ENCODE measurements at regions not wholly inside any gene's neighbourhood (a gene's known extent, or its start where the extent isn't known, plus 50 kb on each side); places are given as distances from the start of the nearest gene placed in this dataset.
A peak's percentile ranks its signal among the peaks of the same experiment; 100 is the strongest.

GRCh38 chr16:65538976-65539375, 417.1 kb upstream of the CDH11 start:
- DNase-seq (ENCODE audit: low spot score) (no peak), ATAC-seq (ENCODE audit: low read depth) (no peak)
- Histone ChIP-seq H3K4me1 (ENCODE audit: insufficient read depth, poor library complexity, severe bottlenecking) (peaks cover 5% of the 10 kb centered on the region), H3K27me3 (ENCODE audit: insufficient read depth, poor library complexity, severe bottlenecking) (no peaks in the 10 kb centered on the region), H3K9me3 (ENCODE audit: severe bottlenecking) (no peaks in the 10 kb centered on the region), H3K4me3 (ENCODE audit: severe bottlenecking) (no peak overlapping the region), H3K36me3 (ENCODE audit: low read depth) (no peaks in the 10 kb centered on the region), H3K27ac (ENCODE audit: poor library complexity, severe bottlenecking) (no peak overlapping the region)
- no peak for TF ChIP-seq CTCF (IDR thresholded peaks at IDR 0.05; ENCODE audit: poor library complexity, severe bottlenecking)

GRCh38 chr16:65537336-65537735, 415.5 kb upstream of the CDH11 start:
- Histone ChIP-seq H3K4me1 (ENCODE audit: insufficient read depth, poor library complexity, severe bottlenecking) (peaks cover 9% of the 10 kb centered on the region), H3K4me3 (ENCODE audit: severe bottlenecking) (no peak overlapping the region), H3K27ac (ENCODE audit: poor library complexity, severe bottlenecking) (no peak overlapping the region), H3K9me3 (ENCODE audit: severe bottlenecking) (no peaks in the 10 kb centered on the region), H3K27me3 (ENCODE audit: insufficient read depth, poor library complexity, severe bottlenecking) (no peaks in the 10 kb centered on the region), H3K36me3 (ENCODE audit: low read depth) (no peaks in the 10 kb centered on the region)
- DNase-seq (ENCODE audit: low spot score) (no peak), ATAC-seq (ENCODE audit: low read depth) (no peak)
- no peak for TF ChIP-seq CTCF (IDR thresholded peaks at IDR 0.05; ENCODE audit: poor library complexity, severe bottlenecking)

GRCh38 chr16:65534121-65534528, 412.3 kb upstream of the CDH11 start:
- ATAC-seq (ENCODE audit: low read depth), result peak; percentile 88
- Histone ChIP-seq H3K4me3 (ENCODE audit: severe bottlenecking) (no peak overlapping the region), H3K4me1 (ENCODE audit: insufficient read depth, poor library complexity, severe bottlenecking) (peaks cover 9% of the 10 kb centered on the region), H3K27me3 (ENCODE audit: insufficient read depth, poor library complexity, severe bottlenecking) (no peaks in the 10 kb centered on the region), H3K27ac (ENCODE audit: poor library complexity, severe bottlenecking) (peak overlapping the region; percentile 23), H3K36me3 (ENCODE audit: low read depth) (no peaks in the 10 kb centered on the region), H3K9me3 (ENCODE audit: severe bottlenecking) (no peaks in the 10 kb centered on the region)
- no peak for DNase-seq (ENCODE audit: low spot score)
- no peak for TF ChIP-seq CTCF (IDR thresholded peaks at IDR 0.05; ENCODE audit: poor library complexity, severe bottlenecking)

GRCh38 chr16:65532846-65533245, 411.0 kb upstream of the CDH11 start:
- H3K27me3 ChIP-seq (ENCODE audit: insufficient read depth, poor library complexity, severe bottlenecking), result no peaks in the 10 kb centered on the region
- H3K9me3 ChIP-seq (ENCODE audit: severe bottlenecking), result no peaks in the 10 kb centered on the region
- DNase-seq (ENCODE audit: low spot score) (no peak), ATAC-seq (ENCODE audit: low read depth) (no peak)
- no peaks in the 10 kb centered on the region for H3K36me3 ChIP-seq (ENCODE audit: low read depth)
- H3K27ac ChIP-seq (ENCODE audit: poor library complexity, severe bottlenecking), result no peak overlapping the region
- TF ChIP-seq CTCF (IDR thresholded peaks at IDR 0.05; ENCODE audit: poor library complexity, severe bottlenecking), result no peak
- H3K4me1 ChIP-seq (ENCODE audit: insufficient read depth, poor library complexity, severe bottlenecking), result peaks cover 9% of the 10 kb centered on the region
- H3K4me3 ChIP-seq (ENCODE audit: severe bottlenecking), result no peak overlapping the region

- H3K27ac ChIP-seq (ENCODE audit: poor library complexity, severe bottlenecking), result no peak overlapping the region
These were observed 410.4 kb upstream of the CDH11 start for GRCh38 chr16:65532258-65532657.

More at GRCh38 chr16:65532258-65532657, 410.4 kb upstream of the CDH11 start:
- Histone ChIP-seq H3K27me3 (ENCODE audit: insufficient read depth, poor library complexity, severe bottlenecking) (no peaks in the 10 kb centered on the region), H3K9me3 (ENCODE audit: severe bottlenecking) (no peaks in the 10 kb centered on the region), H3K36me3 (ENCODE audit: low read depth) (no peaks in the 10 kb centered on the region), H3K4me3 (ENCODE audit: severe bottlenecking) (no peak overlapping the region), H3K4me1 (ENCODE audit: insufficient read depth, poor library complexity, severe bottlenecking) (peaks cover 9% of the 10 kb centered on the region)
- TF ChIP-seq CTCF (IDR thresholded peaks at IDR 0.05; ENCODE audit: poor library complexity, severe bottlenecking), result no peak
- ATAC-seq (ENCODE audit: low read depth) (no peak), DNase-seq (ENCODE audit: low spot score) (no peak)
